22Rv1 (cell line): ENCODE measurements at regions not wholly inside any gene's neighbourhood (a gene's known extent, or its start where the extent isn't known, plus 50 kb on each side); places are given as distances from the start of the nearest gene placed in this dataset.

Experiments used
- ZFX ChIP-seq: fragments of 450-650 bp; IDR thresholded peaks from 2 replicates; pipeline ENCODE4 v1.6.1; 2017; ENCODE audit warnings: antibody characterized with exemption, borderline replicate concordance
- TF ChIP-seq, protein P1 (sequence below): fragments of 450-650 bp; IDR thresholded peaks from 2 replicates; pipeline ENCODE4 v1.5.1; 2017; ENCODE audit warnings: mild to moderate bottlenecking

DNA sequence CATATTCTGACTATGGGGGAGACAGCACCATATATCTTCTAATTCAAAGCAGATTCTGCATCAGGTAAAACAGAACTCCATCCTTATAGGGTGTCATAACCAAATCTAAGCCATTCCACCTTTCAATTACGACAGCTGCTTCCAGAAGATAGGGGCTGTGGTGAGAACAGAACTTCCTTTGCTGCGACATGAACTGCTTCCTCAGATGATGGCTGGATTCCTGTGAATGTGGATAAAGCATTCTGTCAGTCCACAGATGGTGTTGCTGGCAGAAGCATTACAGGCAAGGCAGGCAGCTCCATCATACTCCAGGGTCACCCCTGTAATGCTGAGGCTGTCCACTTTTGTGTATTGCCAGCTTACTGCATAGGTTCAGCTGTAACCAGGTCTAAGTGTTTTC lies 122.0 kb downstream of the GPCPD1 start:
- TF ChIP-seq, protein P1, sequence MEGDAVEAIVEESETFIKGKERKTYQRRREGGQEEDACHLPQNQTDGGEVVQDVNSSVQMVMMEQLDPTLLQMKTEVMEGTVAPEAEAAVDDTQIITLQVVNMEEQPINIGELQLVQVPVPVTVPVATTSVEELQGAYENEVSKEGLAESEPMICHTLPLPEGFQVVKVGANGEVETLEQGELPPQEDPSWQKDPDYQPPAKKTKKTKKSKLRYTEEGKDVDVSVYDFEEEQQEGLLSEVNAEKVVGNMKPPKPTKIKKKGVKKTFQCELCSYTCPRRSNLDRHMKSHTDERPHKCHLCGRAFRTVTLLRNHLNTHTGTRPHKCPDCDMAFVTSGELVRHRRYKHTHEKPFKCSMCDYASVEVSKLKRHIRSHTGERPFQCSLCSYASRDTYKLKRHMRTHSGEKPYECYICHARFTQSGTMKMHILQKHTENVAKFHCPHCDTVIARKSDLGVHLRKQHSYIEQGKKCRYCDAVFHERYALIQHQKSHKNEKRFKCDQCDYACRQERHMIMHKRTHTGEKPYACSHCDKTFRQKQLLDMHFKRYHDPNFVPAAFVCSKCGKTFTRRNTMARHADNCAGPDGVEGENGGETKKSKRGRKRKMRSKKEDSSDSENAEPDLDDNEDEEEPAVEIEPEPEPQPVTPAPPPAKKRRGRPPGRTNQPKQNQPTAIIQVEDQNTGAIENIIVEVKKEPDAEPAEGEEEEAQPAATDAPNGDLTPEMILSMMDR = no peak
- no peak for TF ChIP-seq ZFX
